HPDE6-E6E7 (cell line): ENCODE measurements at regions not wholly inside any gene's neighbourhood (a gene's known extent, or its start where the extent isn't known, plus 50 kb on each side); places are given as distances from the start of the nearest gene placed in this dataset.

Source experiments
- DNase-seq: peaks from one replicate; pipeline ENCODE4 v3.0.0; 2011; ENCODE audit warnings: missing footprints; ENCODE audit errors: extremely low spot score

DNA sequence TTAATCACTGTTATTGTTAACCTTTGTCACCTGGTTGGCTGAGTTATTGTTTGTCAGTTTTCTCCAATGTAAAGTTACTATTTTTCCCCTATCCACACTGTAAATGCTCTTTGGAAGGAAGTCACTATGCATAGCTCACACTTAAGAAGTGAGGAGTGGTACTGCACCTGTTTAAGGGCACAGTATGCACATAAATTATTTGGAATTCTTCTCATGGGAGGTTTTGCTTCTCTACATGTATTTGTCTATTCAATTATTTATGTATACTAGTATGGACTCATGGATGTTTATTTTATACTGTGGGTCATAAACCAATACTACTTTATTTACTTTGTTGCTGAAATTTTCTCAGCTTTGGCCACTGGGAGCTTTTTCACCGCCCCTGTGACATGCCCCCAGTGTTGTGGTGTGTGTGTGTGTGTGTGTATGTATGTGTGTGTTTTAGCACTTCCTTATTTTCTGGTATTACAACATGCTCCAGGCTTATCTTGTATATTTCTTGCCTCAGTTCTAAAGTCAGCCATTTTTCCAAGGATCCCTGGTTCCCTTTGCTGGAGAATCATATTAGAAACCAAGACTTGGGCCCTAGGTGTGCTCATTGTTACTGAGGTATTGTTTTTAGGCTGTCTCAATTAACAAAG is 290.5 kb downstream of the KBTBD8 start:
- DNase-seq: no peak

DNA sequence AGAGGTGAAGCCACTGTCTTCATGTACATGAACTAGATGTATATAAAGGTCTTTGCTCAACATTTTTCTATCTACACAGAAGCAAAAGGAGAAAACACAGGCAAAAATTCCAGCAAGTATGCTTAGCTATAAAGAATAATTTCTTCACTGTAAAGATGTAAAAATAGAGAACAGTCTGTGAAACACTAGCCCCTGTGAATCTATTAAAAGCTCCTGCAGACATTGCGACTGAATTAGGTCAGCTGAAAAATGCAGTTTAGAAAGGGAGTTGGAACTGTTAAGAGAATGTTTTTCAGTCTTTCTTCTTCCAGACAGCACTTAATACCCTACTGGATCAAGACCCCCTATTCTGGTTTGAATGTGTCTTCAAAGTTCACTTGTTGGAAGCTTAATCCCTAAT is 291.5 kb downstream of the KBTBD8 start:
- DNase-seq: no peak

DNA sequence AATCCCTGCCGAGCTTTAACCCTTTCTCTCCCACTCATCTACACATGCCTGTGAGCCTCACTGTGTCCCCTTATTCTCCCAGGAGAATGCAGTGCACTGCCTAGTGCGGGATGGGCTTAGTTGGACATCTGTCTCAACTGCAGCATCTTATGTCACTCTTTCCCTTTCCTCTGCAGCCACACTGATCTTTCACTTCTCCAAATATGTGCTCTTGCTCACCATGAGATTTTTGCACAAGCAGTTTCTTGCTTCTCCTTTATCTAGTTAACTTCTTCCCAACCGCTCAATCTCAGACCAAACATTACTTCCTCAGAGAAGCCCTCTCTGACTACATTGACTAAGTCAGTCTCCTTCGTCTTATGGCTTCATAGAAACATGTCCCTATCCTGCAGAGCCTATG is 292.3 kb downstream of the KBTBD8 start:
- no peak for DNase-seq

DNA sequence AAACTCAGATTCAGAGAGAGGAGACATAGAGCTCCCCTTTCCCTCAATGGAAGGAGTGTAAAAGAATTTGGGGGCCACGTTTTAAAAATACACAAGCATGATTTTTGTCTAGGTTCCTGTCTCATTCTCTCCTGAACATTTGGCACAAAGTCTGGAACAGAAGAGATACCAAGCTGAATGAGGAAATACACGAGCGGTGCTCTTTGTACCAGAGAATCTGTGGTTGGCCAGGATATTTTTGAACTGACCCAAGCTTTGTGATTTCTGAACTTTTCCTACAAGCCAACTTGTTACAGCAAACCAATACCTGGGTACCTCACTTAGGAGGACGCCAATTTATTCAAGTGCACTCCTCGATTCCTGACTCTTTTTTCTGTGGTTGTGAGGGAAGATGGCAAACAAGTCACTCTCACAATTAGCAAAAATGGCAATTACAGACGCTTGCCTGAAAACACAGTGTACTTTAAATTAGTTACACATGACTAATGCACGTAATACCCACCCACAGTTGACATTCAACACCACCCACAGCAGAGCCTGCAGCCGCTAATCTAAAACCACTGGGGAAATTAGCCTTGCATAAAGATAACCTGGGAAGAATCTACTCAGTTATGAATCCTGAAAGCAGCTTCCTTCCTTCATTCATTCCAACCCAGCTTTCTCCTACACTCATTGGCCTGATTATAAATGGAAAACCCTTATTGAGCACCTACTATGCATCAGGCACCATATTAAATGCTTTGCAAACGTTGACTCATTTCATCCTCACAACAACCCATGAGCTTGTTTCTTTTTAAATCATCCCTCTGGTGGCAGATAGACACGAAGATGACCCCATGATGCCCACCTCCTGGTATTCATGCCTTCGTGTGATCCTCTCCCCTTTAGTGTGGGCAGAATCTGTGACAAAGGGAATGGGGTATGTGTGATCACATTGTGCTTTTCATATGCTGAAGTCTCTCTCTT is 293.5 kb downstream of the KBTBD8 start:
- DNase-seq: no peak

- no peak for DNase-seq
Observed at GRCh38 chr3:67292356-67293121, 294.4 kb downstream of the KBTBD8 start.

GRCh38 chr3:67294341-67294740 is 296.2 kb downstream of the KBTBD8 start:
- no peak for DNase-seq

DNA sequence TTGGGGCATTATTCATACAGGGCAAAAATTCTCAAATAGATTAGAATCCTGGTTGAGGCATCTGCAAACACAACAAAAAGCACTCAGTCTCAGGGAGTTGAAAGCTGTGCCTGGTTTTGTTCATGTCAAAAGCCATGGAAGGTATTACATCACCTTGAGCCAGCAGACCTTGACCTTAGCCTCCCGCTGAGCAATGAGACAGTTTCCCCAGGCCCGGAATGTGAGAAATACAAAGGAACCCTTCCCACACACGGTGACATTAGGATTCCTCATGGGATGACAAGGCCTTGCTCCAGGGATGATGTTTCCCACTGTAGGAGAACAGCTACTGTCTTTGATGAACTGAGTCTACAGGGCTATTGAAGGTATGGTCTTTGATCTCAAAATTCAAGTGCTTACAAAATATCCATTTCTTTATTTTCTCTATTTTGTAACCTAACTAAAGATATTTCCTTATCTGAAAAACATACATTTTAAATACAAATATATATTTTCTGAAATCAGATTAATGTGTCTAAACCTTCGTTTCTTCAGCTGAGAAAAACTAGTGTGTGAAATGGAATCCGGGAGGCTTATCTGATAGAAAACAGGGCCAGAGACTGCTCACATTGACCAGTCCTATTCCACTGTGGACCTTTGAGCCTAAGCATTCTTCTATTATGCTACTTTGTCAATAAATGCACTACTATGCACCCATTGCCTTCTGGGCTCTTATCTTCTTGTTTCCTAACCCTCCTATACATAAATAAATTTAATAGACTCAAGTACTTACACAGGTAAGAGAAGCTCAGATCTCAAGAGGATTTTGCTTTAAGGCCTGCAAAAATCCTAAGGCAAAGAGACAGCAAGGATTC is 298.2 kb downstream of the KBTBD8 start:
- no peak for DNase-seq

GRCh38 chr3:67297715-67298475 is 299.8 kb downstream of the KBTBD8 start:
- no peak for DNase-seq

DNA sequence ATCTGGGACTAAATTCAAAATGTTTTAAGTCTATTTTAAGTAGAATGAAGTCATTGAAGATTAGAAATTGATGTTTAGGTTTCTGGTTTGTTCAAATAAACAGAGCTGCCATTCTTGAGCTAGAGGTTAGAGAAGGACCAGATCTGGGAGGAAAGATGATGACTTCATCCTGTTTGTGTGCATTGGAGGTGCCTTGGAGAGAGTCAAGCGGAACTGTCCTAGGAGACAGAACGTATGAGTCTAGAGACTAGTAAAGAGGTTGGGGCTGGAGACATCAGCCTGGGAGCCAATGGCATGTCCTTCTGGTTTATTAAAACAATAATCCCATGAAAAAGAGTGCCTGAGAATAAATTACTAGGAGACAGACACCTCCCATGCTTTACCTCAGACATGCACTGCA is 303.4 kb downstream of the KBTBD8 start:
- no peak for DNase-seq

- DNase-seq: no peak
Observed at GRCh38 chr3:67302489-67302888, 304.4 kb downstream of the KBTBD8 start.

GRCh38 chr3:67305160-67305559 is 307.1 kb downstream of the KBTBD8 start:
- DNase-seq: no peak

- DNase-seq: no peak
Observed at GRCh38 chr3:67305922-67306321, 307.8 kb downstream of the KBTBD8 start.

- DNase-seq: no peak
Observed at GRCh38 chr3:67311440-67311839, 313.3 kb downstream of the KBTBD8 start.

- no peak for DNase-seq
Observed at GRCh38 chr3:67312155-67312554, 314.0 kb downstream of the KBTBD8 start.

- no peak for DNase-seq
Observed at GRCh38 chr3:67318162-67318561, 320.1 kb downstream of the KBTBD8 start.

- DNase-seq: no peak
Observed at GRCh38 chr3:67324554-67324953, 326.4 kb downstream of the KBTBD8 start.
